IMR-90 (cell line): ENCODE measurements at regions not wholly inside any gene's neighbourhood (a gene's known extent, or its start where the extent isn't known, plus 50 kb on each side); places are given as distances from the start of the nearest gene placed in this dataset.

Experiments
- ATAC-seq: fragments of 200-7000 bp; cut with Tn5 transposase; 2 replicates; pipeline ENCODE4 v1.9.1; 2020; ENCODE audit warnings: low read depth, mild to moderate bottlenecking, moderate library complexity
- BruUV-seq: library from RNA; stranded (reverse); fragments of 400-500 nt; replicated peaks from 2 replicates; lab custom pipeline; 2021; lab: Mats Ljungman, UMichigan
- CTCF ChIA-PET: fragments of 300-600 bp; formaldehyde crosslinking; extraction: SDS; loops from one replicate; lab custom pipeline; 2021; ENCODE audit warnings: antibody characterized with exemption; lab: Yijun Ruan, JAX
- POLR2A ChIA-PET: fragments of 300-600 bp; sonication (Branson Sonifier 250); formaldehyde crosslinking; loops from one replicate; lab custom pipeline; 2022; ENCODE audit warnings: antibody characterized with exemption; ENCODE audit not compliant: unreplicated experiment; lab: Charles Lee
- DNase-seq: peaks from one replicate; pipeline ENCODE4 v3.0.0; 2013
- H2AFZ ChIP-seq: replicated peaks from 2 replicates; pipeline ENCODE3; 2013; ENCODE audit warnings: low read length, mild to moderate bottlenecking; ENCODE audit not compliant: poor library complexity
- H2AK5ac ChIP-seq: 2 replicates; pipeline ENCODE4 v1.6.1; 2013; ENCODE audit warnings: low read depth, low read length, inconsistent platforms
- H2AK9ac ChIP-seq: replicated peaks from 2 replicates; pipeline ENCODE3; 2013; ENCODE audit warnings: mild to moderate bottlenecking, low read depth, low read length, moderate library complexity; ENCODE audit not compliant: poor library complexity
- H2BK120ac ChIP-seq: 2 replicates; pipeline ENCODE4 v1.6.1; 2013; ENCODE audit warnings: low read depth, low read length, inconsistent platforms
- H2BK15ac ChIP-seq: 3 replicates; pipeline ENCODE4 v1.6.1; 2013; ENCODE audit warnings: low read depth, low read length, inconsistent platforms
- H2BK20ac ChIP-seq: 2 replicates; pipeline ENCODE4 v1.6.1; 2013; ENCODE audit warnings: low read depth, mild to moderate bottlenecking, inconsistent platforms, low read length, moderate library complexity
- H2BK5ac ChIP-seq: 2 replicates; pipeline ENCODE4 v1.6.1; 2013; ENCODE audit warnings: mild to moderate bottlenecking, low read depth, low read length, inconsistent platforms; ENCODE audit not compliant: poor library complexity, severe bottlenecking
- H3K14ac ChIP-seq: replicated peaks from 2 replicates; pipeline ENCODE4 v1.6.1; 2013; ENCODE audit warnings: low read depth, low read length, inconsistent platforms
- H3K18ac ChIP-seq: 2 replicates; pipeline ENCODE4 v1.6.1; 2013; ENCODE audit warnings: low read depth, low read length, control low read depth
- H3K23ac ChIP-seq: 2 replicates; pipeline ENCODE4 v1.6.1; 2013; ENCODE audit warnings: low read depth, low read length, inconsistent platforms
- H3K27ac ChIP-seq: 2 replicates; pipeline ENCODE4 v1.5.1; 2013; ENCODE audit warnings: mild to moderate bottlenecking, control low read depth, low read length; ENCODE audit not compliant: insufficient read depth
- H3K27me3 ChIP-seq: 2 replicates; pipeline ENCODE4 v1.6.1; 2013; ENCODE audit warnings: low read length; ENCODE audit not compliant: control insufficient read depth, insufficient read depth
- H3K36me3 ChIP-seq: 2 replicates; pipeline ENCODE4 v1.6.1; 2013; ENCODE audit warnings: low read length, mixed read lengths; ENCODE audit not compliant: control insufficient read depth, insufficient read depth
- H3K4ac ChIP-seq: 2 replicates; pipeline ENCODE4 v1.6.1; 2013; ENCODE audit warnings: low read depth, low read length, inconsistent platforms
- H3K4me1 ChIP-seq: 2 replicates; pipeline ENCODE4 v1.6.1; 2013; ENCODE audit warnings: low read length, mixed read lengths; ENCODE audit not compliant: control insufficient read depth, insufficient read depth
- H3K4me2 ChIP-seq: 2 replicates; pipeline ENCODE4 v1.6.1; 2013; ENCODE audit warnings: low read depth, mild to moderate bottlenecking, control low read depth, low read length, moderate library complexity
- H3K4me3 ChIP-seq: 2 replicates; pipeline ENCODE4 v1.5.1; 2013; ENCODE audit warnings: low read depth, mild to moderate bottlenecking, control low read depth, low read length, moderate library complexity; ENCODE audit not compliant: insufficient read depth
- H3K56ac ChIP-seq: 2 replicates; pipeline ENCODE4 v1.6.1; 2013; ENCODE audit warnings: low read length, inconsistent platforms; ENCODE audit not compliant: insufficient read depth; ENCODE audit errors: extremely low read depth
- H3K79me1 ChIP-seq, 2 experiments: 2 replicates each; pipeline ENCODE4 v1.6.1; 2013; ENCODE audit warnings: low read length in 2 of 2, inconsistent platforms in 1 of 2, low read depth in 1 of 2
- H3K9ac ChIP-seq: 2 replicates; pipeline ENCODE4 v1.6.1; 2013; ENCODE audit warnings: low read depth, low read length, control low read depth
- H3K9me1 ChIP-seq: 2 replicates; pipeline ENCODE4 v1.6.1; 2013; ENCODE audit warnings: low read length, inconsistent platforms; ENCODE audit not compliant: insufficient read depth
- H3K9me3 ChIP-seq: 2 replicates; pipeline ENCODE4 v1.6.1; 2013; ENCODE audit warnings: low read length; ENCODE audit not compliant: control insufficient read depth, insufficient read depth
- H4K20me1 ChIP-seq: 2 replicates; pipeline ENCODE4 v1.6.1; 2013; ENCODE audit warnings: low read length, inconsistent platforms; ENCODE audit not compliant: insufficient read depth
- H4K5ac ChIP-seq: 2 replicates; pipeline ENCODE4 v1.6.1; 2013; ENCODE audit warnings: mild to moderate bottlenecking, low read depth, low read length, control low read depth
- H4K8ac ChIP-seq, 2 experiments: 2 replicates each; pipeline ENCODE4 v1.6.1; 2013; ENCODE audit warnings: low read depth in 2 of 2, low read length in 2 of 2, control low read depth in 1 of 2, inconsistent platforms in 1 of 2
- H4K91ac ChIP-seq: 2 replicates; pipeline ENCODE4 v1.6.1; 2013; ENCODE audit warnings: low read depth, low read length, inconsistent platforms; ENCODE audit not compliant: insufficient read depth
- BHLHE40 ChIP-seq: fragments of 150-350 bp; IDR thresholded peaks from 2 replicates; pipeline ENCODE4 v1.6.1; 2016; ENCODE audit warnings: mild to moderate bottlenecking, low read depth, low read length
- CEBPB ChIP-seq: IDR thresholded peaks from 2 replicates; pipeline ENCODE4 v1.6.1; 2012; ENCODE audit warnings: low read depth, low read length, improper control_type of control experiment
- CHD1 ChIP-seq: IDR thresholded peaks from 2 replicates; pipeline ENCODE4 v1.6.1; 2012; ENCODE audit warnings: low read depth, low read length, improper control_type of control experiment
- MAFK ChIP-seq: IDR thresholded peaks from 2 replicates; pipeline ENCODE4 v1.6.1; 2012; ENCODE audit warnings: low read depth, low read length, improper control_type of control experiment
- MAZ ChIP-seq: IDR thresholded peaks from 2 replicates; pipeline ENCODE4 v1.6.1; 2012; ENCODE audit warnings: low read depth, mild to moderate bottlenecking, low read length, improper control_type of control experiment, moderate library complexity, borderline replicate concordance
- RFX5 ChIP-seq: IDR thresholded peaks from 2 replicates; pipeline ENCODE4 v1.8.0; 2012; ENCODE audit warnings: low read depth, mild to moderate bottlenecking, low read length, moderate library complexity
- USF2 ChIP-seq: fragments of 150-350 bp; IDR thresholded peaks from 2 replicates; pipeline ENCODE4 v1.6.1; 2017; ENCODE audit warnings: mild to moderate bottlenecking, antibody characterized with exemption, low read length, low read depth
- WGBS, 2 experiments: methylation state at CpG; one replicate each; pipeline versions ENCODE4 v1.1.5 to v1.1.7; 2013; ENCODE audit warnings: missing lambda C conversion rate in 2 of 2; ENCODE audit not compliant: insufficient read length in 1 of 2; ENCODE audit errors: extremely low coverage in 2 of 2; 5-methylcytosine and 5-hydroxymethylcytosine counted together
- dilution Hi-C: fragments of 300-500 bp; cut with HindIII; formaldehyde crosslinking; loops from one replicate; pipeline ENCODE4 v1.14.3; 2018; ENCODE audit warnings: low sequenced_read_pairs; ENCODE audit not compliant: unreplicated experiment
- in situ Hi-C: fragments of 300-500 bp; cut with MboI; formaldehyde crosslinking; loops from 3 replicates; pipeline ENCODE4 v1.14.3; 2019; ENCODE audit warnings: low sequenced_read_pairs, inconsistent platforms, mixed read lengths
- intact Hi-C: fragments of 100-400 bp; cut with micrococcal nuclease; formaldehyde crosslinking; loops from 2 replicates; pipeline ENCODE4 v1.10.0; 2022

GRCh38 chr15:77823736-77824135 is 191.0 kb upstream of the LINGO1 start:
- 45% methylated on average over 4 of the region's 4 CpGs; no CpG with 5 or more reads in 1 of the 2 experiments for WGBS, 2 experiments
- Histone ChIP-seq H3K9me3 (no peaks in the 10 kb centered on the region), H4K20me1 (0 out of 2 replicates have a peak, but pooled peaks cover 5% of the 10 kb centered on the region), H3K4me1 (no peaks in the 10 kb centered on the region), H3K23ac (no peak overlapping the region), H3K18ac (no peak overlapping the region), H4K91ac (no peak overlapping the region), H2AK5ac (no peak overlapping the region), H3K4me3 (no peak overlapping the region), H2AK9ac (no peak overlapping the region), H3K79me1 (no peaks in the 10 kb centered on the region), H3K9me1 (no peaks in the 10 kb centered on the region), H3K36me3 (no peaks in the 10 kb centered on the region), H2BK120ac (no peak overlapping the region), H2BK15ac (no peak overlapping the region), H3K4ac (no peak overlapping the region), H3K27ac (no peak overlapping the region), H3K4me2 (no peak overlapping the region), H4K5ac (no peak overlapping the region), H3K27me3 (peaks cover 70% of the 10 kb centered on the region), H3K14ac (no peak overlapping the region), H4K8ac (no peak overlapping the region), H3K9ac (no peak overlapping the region), H2BK5ac (no peak overlapping the region), H2AFZ (peak overlapping the region; percentile 10), H3K56ac (no peak overlapping the region), H2BK20ac (no peak overlapping the region)
- TF ChIP-seq BHLHE40 (no peak), CHD1 (no peak), MAFK (no peak), RFX5 (no peak), USF2 (no peak), CEBPB (no peak), MAZ (no peak)
- DNase-seq: no peak
- dilution Hi-C loops (no loop called here), in situ Hi-C loops (no loop called here), intact Hi-C loops (no loop called here)
- BruUV-seq: no TSS peak
- ChIA-PET CTCF (interaction anchor here (1.2 kb wide), 1 partner anchor 190 kb away, joined by 5 read pairs; no protein-coding TSS in a partner anchor), POLR2A (no interaction called here)
- ATAC-seq: no peak
